Right ventricle myocardium inferior (tissue), 1 donor: ENCODE measurements at regions not wholly inside any gene's neighbourhood (a gene's known extent, or its start where the extent isn't known, plus 50 kb on each side); places are given as distances from the start of the nearest gene placed in this dataset.
"Not testable (repeated sequence)": the region's sequence is repeated elsewhere in the genome, so short reads cannot be mapped to it uniquely, and the experiment has no call there.

Experiments used
- ATAC-seq: fragments of 200-7000 bp; cut with Tn5 transposase; one replicate; pipeline ENCODE4 v1.9.1; 2020; ENCODE audit warnings: mild to moderate bottlenecking, moderate library complexity
- DNase-seq: peaks from one replicate; pipeline ENCODE4 v3.0.0; 2021; ENCODE audit errors: missing footprints
- intact Hi-C: fragments of 100-400 bp; cut with DNase I; formaldehyde crosslinking; loops from one replicate; pipeline ENCODE4 v1.11.0; 2022
- donor health status: DM: no; HTN: yes; CAD: no; lungs with severe emphysema.

GRCh38 chr12:47419497-47419896, 286.3 kb downstream of the RPAP3 start:
- ATAC-seq = no peak
- intact Hi-C loops = no loop called here
- DNase-seq = no peak

GRCh38 chr12:47417955-47418354, 287.9 kb downstream of the RPAP3 start:
- intact Hi-C loops = no loop called here
- no peak for ATAC-seq
- no peak for DNase-seq

- intact Hi-C loops = no loop called here
- no peak for ATAC-seq
- DNase-seq = no peak
These were observed 288.7 kb downstream of the RPAP3 start for GRCh38 chr12:47417121-47417520.

GRCh38 chr12:47415054-47415453, 290.8 kb downstream of the RPAP3 start:
- intact Hi-C loops = no loop called here
- no peak for DNase-seq
- no peak for ATAC-seq

GRCh38 chr12:47414511-47414910, 291.3 kb downstream of the RPAP3 start:
- intact Hi-C loops = no loop called here
- DNase-seq = no peak
- no peak for ATAC-seq

- intact Hi-C loops = no loop called here
- ATAC-seq (no peak), DNase-seq (no peak)
These were observed 292.0 kb downstream of the RPAP3 start for GRCh38 chr12:47413806-47414205.

- DNase-seq (no peak), ATAC-seq (no peak)
- intact Hi-C loops = no loop called here
These were observed 293.1 kb downstream of the RPAP3 start for GRCh38 chr12:47412601-47413236.

- DNase-seq = no peak
- no peak for ATAC-seq
- intact Hi-C loops = no loop called here
These were observed 293.9 kb downstream of the RPAP3 start for GRCh38 chr12:47411966-47412365.

- DNase-seq (no peak), ATAC-seq (no peak)
- intact Hi-C loops = no loop called here
These were observed 295.0 kb downstream of the RPAP3 start for GRCh38 chr12:47410862-47411261.

- intact Hi-C loops = no loop called here
- ATAC-seq = no peak
- no peak for DNase-seq
These were observed 295.4 kb downstream of the RPAP3 start for GRCh38 chr12:47410383-47410782.

GRCh38 chr12:47409310-47409987, 296.4 kb downstream of the RPAP3 start:
- ATAC-seq = no peak
- DNase-seq = no peak
- intact Hi-C loops = no loop called here

GRCh38 chr12:47408171-47408871, 297.5 kb downstream of the RPAP3 start:
- DNase-seq (no peak), ATAC-seq (no peak)
- intact Hi-C loops = no loop called here

- intact Hi-C loops = no loop called here
- DNase-seq = no peak
- no peak for ATAC-seq
These were observed 298.2 kb downstream of the RPAP3 start for GRCh38 chr12:47407463-47408129.

GRCh38 chr12:47403681-47404080, 302.1 kb downstream of the RPAP3 start:
- intact Hi-C loops = no loop called here
- DNase-seq (no peak), ATAC-seq (no peak)

GRCh38 chr12:47401196-47401595, 304.6 kb downstream of the RPAP3 start:
- DNase-seq, ATAC-seq, intact Hi-C loops: not testable (repeated sequence)

- intact Hi-C loops = no loop called here
- no peak for ATAC-seq
These were observed 305.6 kb downstream of the RPAP3 start for GRCh38 chr12:47400266-47400665.

GRCh38 chr12:47397664-47398281, 308.1 kb downstream of the RPAP3 start:
- intact Hi-C loops = loop anchor here (5.0 to 10.0 kb wide), 2 partner anchors 323 to 365 kb away; partner anchors contain the start of genes AMIGO2 and PCED1B
- peak; percentile 74 for ATAC-seq
- no peak for DNase-seq

More at GRCh38 chr12:47400266-47400665, 305.6 kb downstream of the RPAP3 start:
- DNase-seq = no peak

GRCh38 chr12:47396902-47397663, 308.7 kb downstream of the RPAP3 start:
- no peak for ATAC-seq
- intact Hi-C loops = loop anchor here (5.0 to 10.0 kb wide), 2 partner anchors 322 to 365 kb away; partner anchors contain the start of genes AMIGO2 and PCED1B
- DNase-seq = no peak
